Adrenal gland (tissue), 9 donors: ENCODE measurements at regions not wholly inside any gene's neighbourhood (a gene's known extent, or its start where the extent isn't known, plus 50 kb on each side); places are given as distances from the start of the nearest gene placed in this dataset.

Experiments used
- DNase-seq, 7 donors: peaks; one replicate each; pipeline ENCODE4 v3.0.0-alpha.2; 2019 to 2020
- H3K27ac ChIP-seq, 5 donors: fragments of 200-600 bp; sonication (generic) in 4 of 5; 1 replicate in 3 of 5; 2 replicates in 2 of 5; pipeline versions ENCODE4 v1.5.1 to v1.8.0; 2016 to 2020; ENCODE audit warnings: mild to moderate bottlenecking in 1 of 5
- H3K27me3 ChIP-seq: fragments of 200-600 bp; 2 replicates; pipeline ENCODE4 v1.8.0; 2021
- H3K36me3 ChIP-seq, 2 donors: fragments of 200-600 bp; replicated peaks in 1 of 2; 1 replicate in 1 of 2; 2 replicates in 1 of 2; pipeline versions ENCODE4 v1.5.1 to v1.8.0; 2018 to 2022
- H3K4me1 ChIP-seq, 2 donors: fragments of 200-600 bp; replicated peaks in 1 of 2; 1 replicate in 1 of 2; 2 replicates in 1 of 2; pipeline versions ENCODE4 v1.5.1 to v1.8.0; 2018 to 2021
- H3K4me3 ChIP-seq, 4 donors: fragments of 200-600 bp; sonication (generic) in 3 of 4; one replicate each; pipeline ENCODE4 v1.5.1; 2016 to 2018
- H3K9me3 ChIP-seq, 3 donors: fragments of 200-600 bp; sonication (generic) in 1 of 3; replicated peaks in 1 of 3; 1 replicate in 2 of 3; 2 replicates in 1 of 3; pipeline versions ENCODE4 v1.5.1 to v1.8.0; 2016 to 2021
- CTCF ChIP-seq, 6 experiments: fragments of 450-650 bp in 4 of 6; fragments of 200-600 bp in 2 of 6; sonication (generic) in 1 of 6; IDR thresholded peaks; 1 replicate in 5 of 6; 2 replicates in 1 of 6; pipeline versions ENCODE4 v1.5.1 to v1.8.0; 2016 to 2021; ENCODE audit warnings: antibody characterized with exemption in 6 of 6, mild to moderate bottlenecking in 2 of 6, moderate library complexity in 1 of 6
- POLR2A ChIP-seq, 2 donors: fragments of 450-650 bp; IDR thresholded peaks; one replicate each; pipeline ENCODE4 v1.6.1; 2017; ENCODE audit warnings: antibody characterized with exemption in 2 of 2, mild to moderate bottlenecking in 2 of 2, moderate library complexity in 1 of 2
- WGBS, 4 donors: extraction: QIAGEN DNeasy Blood & Tissue Kit in 2 of 4; methylation state at CpG; one replicate each; pipeline versions ENCODE4 v1.1.5 to v1.1.7; 2013 to 2017; 5-methylcytosine and 5-hydroxymethylcytosine counted together
- intact Hi-C, 2 donors: fragments of 100-400 bp; cut with DNase I; formaldehyde crosslinking; loops; one replicate each; pipeline versions ENCODE4 v1.14.1 to v1.15.0; 2022 to 2023
- donor health status: healthy with polysubstance abuse.
- donor health status: Bipolar disorder and iron deficiency.
- donor health status: DM: yes; HTN: yes; CAD: no.
- donor health status: DM: no; HTN: no; CAD: no.
- donor health status: DM: no; HTN: no; CAD: no.

- H3K36me3 ChIP-seq = no peaks in the 10 kb centered on the region
- H3K4me3 ChIP-seq = no peak overlapping the region
- H3K4me1 ChIP-seq = no peaks in the 10 kb centered on the region
- no peak overlapping the region for H3K27ac ChIP-seq
- no peak for TF ChIP-seq CTCF (IDR thresholded peaks at IDR 0.05)
- TF ChIP-seq POLR2A (IDR thresholded peaks at IDR 0.05) = no peak
- no peaks in the 10 kb centered on the region for H3K27me3 ChIP-seq
- no peak for DNase-seq
- intact Hi-C loops = no loop called here
- H3K9me3 ChIP-seq = no peaks in the 10 kb centered on the region
Measured at GRCh38 chr3:87410110-87410509, 133.7 kb upstream of the POU1F1 start.

- DNase-seq = no peak
- Histone ChIP-seq H3K27me3 (no peaks in the 10 kb centered on the region), H3K4me3 (no peak overlapping the region), H3K9me3 (no peaks in the 10 kb centered on the region), H3K4me1 (no peaks in the 10 kb centered on the region), H3K36me3 (no peaks in the 10 kb centered on the region), H3K27ac (no peak overlapping the region)
- WGBS, 4 donors = 42 to 47% (median 46%) methylated on average over 4 of the region's 4 CpGs
- intact Hi-C loops = no loop called here
- TF ChIP-seq POLR2A (IDR thresholded peaks at IDR 0.05) (no peak), CTCF (IDR thresholded peaks at IDR 0.05) (no peak)
Measured at GRCh38 chr3:87398168-87398801, 121.9 kb upstream of the POU1F1 start.

- H3K4me3 ChIP-seq = no peak overlapping the region
- H3K4me1 ChIP-seq = no peaks in the 10 kb centered on the region
- no peaks in the 10 kb centered on the region for H3K9me3 ChIP-seq
- H3K27ac ChIP-seq = no peak overlapping the region
- intact Hi-C loops = no loop called here
- no peaks in the 10 kb centered on the region for H3K36me3 ChIP-seq
- no peaks in the 10 kb centered on the region for H3K27me3 ChIP-seq
- DNase-seq = no peak
- WGBS, 4 donors = 53 to 72% (median 61%) methylated on average over 2 of the region's 2 CpGs
- TF ChIP-seq CTCF (IDR thresholded peaks at IDR 0.05) (no peak), POLR2A (IDR thresholded peaks at IDR 0.05) (no peak)
Measured at GRCh38 chr3:87397211-87397610, 120.8 kb upstream of the POU1F1 start.

GRCh38 chr3:87390821-87391220, 114.4 kb upstream of the POU1F1 start:
- Histone ChIP-seq H3K4me1 (no peaks in the 10 kb centered on the region), H3K27ac (no peak overlapping the region), H3K4me3 (no peak overlapping the region), H3K36me3 (no peaks in the 10 kb centered on the region), H3K27me3 (no peaks in the 10 kb centered on the region), H3K9me3 (no peaks in the 10 kb centered on the region)
- TF ChIP-seq CTCF (IDR thresholded peaks at IDR 0.05) = no peak
- TF ChIP-seq POLR2A (IDR thresholded peaks at IDR 0.05) = no peak
- DNase-seq = no peak
- 70 to 92% (median 82%) methylated on average over 2 to 3 of the region's 3 CpGs for WGBS, 4 donors
- intact Hi-C loops = no loop called here
